Activated CD4-positive, alpha-beta T cell treated with anti-CD3 and anti-CD28 coated beads for 4 hours (primary cell): ENCODE measurements at regions not wholly inside any gene's neighbourhood (a gene's known extent, or its start where the extent isn't known, plus 50 kb on each side); places are given as distances from the start of the nearest gene placed in this dataset.
"Not testable (repeated sequence)": the region's sequence is repeated elsewhere in the genome, so short reads cannot be mapped to it uniquely, and the experiment has no call there.

ENCODE experiments used
- DNase-seq, 2 donors: peaks; one replicate each; pipeline ENCODE4 v3.0.0-alpha.2; 2020

GRCh38 chr1:199058281-199058680, 419.4 kb downstream of the PTPRC start:
- no peak for DNase-seq

GRCh38 chr1:199064971-199065370, 426.1 kb downstream of the PTPRC start:
- DNase-seq = no peak

- DNase-seq = no peak
These were observed 428.6 kb downstream of the PTPRC start for GRCh38 chr1:199067483-199067882.

- DNase-seq = no peak
These were observed 432.2 kb downstream of the PTPRC start for GRCh38 chr1:199071080-199071479.

- no peak for DNase-seq
These were observed 434.3 kb downstream of the PTPRC start for GRCh38 chr1:199073166-199073565.

- DNase-seq = no peak
These were observed 437.0 kb downstream of the PTPRC start for GRCh38 chr1:199075792-199076191.

- no peak for DNase-seq
These were observed 441.2 kb downstream of the PTPRC start for GRCh38 chr1:199079994-199080393.

GRCh38 chr1:199081739-199082138, 442.9 kb downstream of the PTPRC start:
- DNase-seq = no peak

- DNase-seq = no peak
These were observed 444.0 kb downstream of the PTPRC start for GRCh38 chr1:199082778-199083389.

GRCh38 chr1:199083680-199084079, 444.8 kb downstream of the PTPRC start:
- no peak for DNase-seq

GRCh38 chr1:199084293-199084692, 445.5 kb downstream of the PTPRC start:
- no peak for DNase-seq

GRCh38 chr1:199085903-199086302, 447.1 kb downstream of the PTPRC start:
- DNase-seq = no peak

GRCh38 chr1:199087144-199087543, 448.3 kb downstream of the PTPRC start:
- DNase-seq = no peak

- DNase-seq = peak; percentile 9 to 12
These were observed 450.7 kb downstream of the PTPRC start for GRCh38 chr1:199089393-199090122.

GRCh38 chr1:199095628-199096027, 456.8 kb downstream of the PTPRC start:
- DNase-seq = not testable (repeated sequence)

- no peak for DNase-seq
These were observed 457.8 kb downstream of the PTPRC start for GRCh38 chr1:199096591-199096990.

- no peak for DNase-seq
These were observed 459.6 kb downstream of the PTPRC start for GRCh38 chr1:199098468-199098867.

GRCh38 chr1:199101139-199101538, 462.3 kb downstream of the PTPRC start:
- DNase-seq = no peak

- DNase-seq = no peak
These were observed 462.8 kb downstream of the PTPRC start for GRCh38 chr1:199101635-199102034.

GRCh38 chr1:199102239-199102638, 463.4 kb downstream of the PTPRC start:
- no peak for DNase-seq

GRCh38 chr1:199109160-199109559, 470.3 kb downstream of the PTPRC start:
- DNase-seq = no peak

- DNase-seq = no peak
These were observed 473.5 kb downstream of the PTPRC start for GRCh38 chr1:199112365-199112764.

GRCh38 chr1:199113265-199113869, 474.5 kb downstream of the PTPRC start:
- DNase-seq = peak; percentile 53 to 62

- no peak for DNase-seq
These were observed 477.6 kb downstream of the PTPRC start for GRCh38 chr1:199116488-199116887.
